GDM1 (cell line): ENCODE measurements at regions not wholly inside any gene's neighbourhood (a gene's known extent, or its start where the extent isn't known, plus 50 kb on each side); places are given as distances from the start of the nearest gene placed in this dataset.

Source experiments
- DNase-seq: peaks from one replicate; lab custom pipeline; 2025; lab: John Stamatoyannopoulos, UW

GRCh38 chr10:111452153-111452552 is 375.3 kb downstream of the ADRA2A start:
- no peak for DNase-seq

GRCh38 chr10:111455776-111456426 is 379.1 kb downstream of the ADRA2A start:
- DNase-seq: no peak

- no peak for DNase-seq
Measured at GRCh38 chr10:111458256-111458655, 381.4 kb downstream of the ADRA2A start.

GRCh38 chr10:111459967-111460366 is 383.1 kb downstream of the ADRA2A start:
- no peak for DNase-seq

GRCh38 chr10:111472445-111472844 is 395.6 kb downstream of the ADRA2A start:
- no peak for DNase-seq

GRCh38 chr10:111473361-111473760 is 396.5 kb downstream of the ADRA2A start:
- DNase-seq: no peak

- no peak for DNase-seq
Measured at GRCh38 chr10:111474786-111475185, 398.0 kb downstream of the ADRA2A start.

- DNase-seq: no peak
Measured at GRCh38 chr10:111475720-111476119, 398.9 kb downstream of the ADRA2A start.

GRCh38 chr10:111478651-111479050 is 401.8 kb downstream of the ADRA2A start:
- no peak for DNase-seq

GRCh38 chr10:111479966-111480365 is 403.1 kb downstream of the ADRA2A start:
- no peak for DNase-seq

GRCh38 chr10:111481261-111481826 is 404.5 kb downstream of the ADRA2A start:
- no peak for DNase-seq

- DNase-seq: no peak
Measured at GRCh38 chr10:111481866-111482265, 405.0 kb downstream of the ADRA2A start.

GRCh38 chr10:111482621-111483216 is 405.9 kb downstream of the ADRA2A start:
- DNase-seq: no peak

- DNase-seq: no peak
Measured at GRCh38 chr10:111485767-111486166, 408.9 kb downstream of the ADRA2A start.

GRCh38 chr10:111486346-111486745 is 409.5 kb downstream of the ADRA2A start:
- no peak for DNase-seq

- DNase-seq: no peak
Measured at GRCh38 chr10:111488668-111489067, 411.8 kb downstream of the ADRA2A start.

GRCh38 chr10:111491154-111491553 is 414.3 kb downstream of the ADRA2A start:
- no peak for DNase-seq

GRCh38 chr10:111493024-111493625 is 416.3 kb downstream of the ADRA2A start:
- DNase-seq: no peak

GRCh38 chr10:111498560-111498959 is 421.7 kb downstream of the ADRA2A start:
- DNase-seq: no peak

- no peak for DNase-seq
Measured at GRCh38 chr10:111504376-111504775, 427.5 kb downstream of the ADRA2A start.

GRCh38 chr10:111506266-111507034 is 429.6 kb downstream of the ADRA2A start:
- DNase-seq: no peak

- no peak for DNase-seq
Measured at GRCh38 chr10:111511751-111512150, 434.9 kb downstream of the ADRA2A start.
